ENCODE measurements at regions not wholly inside any gene's neighbourhood (a gene's known extent, or its start where the extent isn't known, plus 50 kb on each side); places are given as distances from the start of the nearest gene placed in this dataset.

GRCh38 chr3:31196881-31197364 is 302.5 kb upstream of the GADL1 start:
- H2BK5ac ChIP-seq (ENCODE audit: insufficient read length, low read length) = no peak overlapping the region
- Mint-ChIP-seq H3K36me3 (ENCODE audit: insufficient read depth in 1 of 3, low read depth in 3 of 3) (no peaks in the 10 kb centered on the region), H3K27ac (no peak overlapping the region), H3K9me3 (no peaks in the 10 kb centered on the region), H3K4me3 (no peak overlapping the region), H3K27me3 (ENCODE audit: low read depth) (peaks cover under 1% of the 10 kb centered on the region; the same call in 1 of the 2 replicates), H3K4me1 (peaks cover 3 to 4% of the 10 kb centered on the region in 2 experiments; a peak in 3 of 4 replicates)
- H3K4ac ChIP-seq (ENCODE audit: low read depth, low read length) = no peak overlapping the region
- no peaks in the 10 kb centered on the region for H3K79me1 ChIP-seq (ENCODE audit: insufficient read depth, low read depth, low read length, poor library complexity, severe bottlenecking)
- no peak overlapping the region for H4K91ac ChIP-seq (ENCODE audit: insufficient read length, low read depth, low read length)
- no peaks in the 10 kb centered on the region for H3K9me3 ChIP-seq (ENCODE audit: control insufficient read depth, low read depth, low read length)
- no peak overlapping the region for H4K5ac ChIP-seq (ENCODE audit: insufficient read length, low read depth, low read length)
- no peak overlapping the region for H2BK12ac ChIP-seq (ENCODE audit: insufficient read length, low read depth, low read length)
- H3K4me2 ChIP-seq (ENCODE audit: insufficient read depth, insufficient read length, low read length) = no peak overlapping the region
- H2AFZ ChIP-seq (ENCODE audit: low read length) = no peak overlapping the region
- no peak overlapping the region for H2BK15ac ChIP-seq (ENCODE audit: low read depth, low read length)
- no peak overlapping the region for H2BK120ac ChIP-seq (ENCODE audit: low read depth, low read length, poor library complexity, severe bottlenecking)
- no peak overlapping the region for H4K8ac ChIP-seq (replicated peaks; ENCODE audit: insufficient read length, low read depth, low read length)
- TF ChIP-seq, protein P1, sequence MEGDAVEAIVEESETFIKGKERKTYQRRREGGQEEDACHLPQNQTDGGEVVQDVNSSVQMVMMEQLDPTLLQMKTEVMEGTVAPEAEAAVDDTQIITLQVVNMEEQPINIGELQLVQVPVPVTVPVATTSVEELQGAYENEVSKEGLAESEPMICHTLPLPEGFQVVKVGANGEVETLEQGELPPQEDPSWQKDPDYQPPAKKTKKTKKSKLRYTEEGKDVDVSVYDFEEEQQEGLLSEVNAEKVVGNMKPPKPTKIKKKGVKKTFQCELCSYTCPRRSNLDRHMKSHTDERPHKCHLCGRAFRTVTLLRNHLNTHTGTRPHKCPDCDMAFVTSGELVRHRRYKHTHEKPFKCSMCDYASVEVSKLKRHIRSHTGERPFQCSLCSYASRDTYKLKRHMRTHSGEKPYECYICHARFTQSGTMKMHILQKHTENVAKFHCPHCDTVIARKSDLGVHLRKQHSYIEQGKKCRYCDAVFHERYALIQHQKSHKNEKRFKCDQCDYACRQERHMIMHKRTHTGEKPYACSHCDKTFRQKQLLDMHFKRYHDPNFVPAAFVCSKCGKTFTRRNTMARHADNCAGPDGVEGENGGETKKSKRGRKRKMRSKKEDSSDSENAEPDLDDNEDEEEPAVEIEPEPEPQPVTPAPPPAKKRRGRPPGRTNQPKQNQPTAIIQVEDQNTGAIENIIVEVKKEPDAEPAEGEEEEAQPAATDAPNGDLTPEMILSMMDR (conservative IDR thresholded peaks at IDR 0.05) = no peak
- H3K9ac ChIP-seq (ENCODE audit: extremely low read depth, insufficient read length, low read length) = no peak overlapping the region
- no peaks in the 10 kb centered on the region for H3K23me2 ChIP-seq (ENCODE audit: insufficient read length, low read depth, low read length, poor library complexity, severe bottlenecking)
- no peak overlapping the region for H2BK20ac ChIP-seq (ENCODE audit: low read depth, low read length, poor library complexity, severe bottlenecking)
- no peak overlapping the region for H3K23ac ChIP-seq (ENCODE audit: insufficient read length, low read depth, low read length)
- H3K27me3 ChIP-seq (ENCODE audit: insufficient read depth, low read length) = no peaks in the 10 kb centered on the region
- H2AK5ac ChIP-seq (ENCODE audit: insufficient read length, low read length) = no peak overlapping the region
- no peaks in the 10 kb centered on the region for H4K20me1 ChIP-seq (ENCODE audit: control insufficient read depth, insufficient read depth, insufficient read length)
- no peak overlapping the region for H3K56ac ChIP-seq (ENCODE audit: insufficient read length, low read depth, low read length)
- H3K79me2 ChIP-seq (ENCODE audit: insufficient read depth, low read length) = no peaks in the 10 kb centered on the region
- H3K27ac ChIP-seq (ENCODE audit: insufficient read length, low read depth, low read length) = no peak overlapping the region
- no peak overlapping the region for H3K14ac ChIP-seq (ENCODE audit: insufficient read depth, low read length)
- DNase-seq = peak; percentile 27
- no peak overlapping the region for H3K18ac ChIP-seq (ENCODE audit: insufficient read length, low read depth, low read length)
- peaks cover 6% of the 10 kb centered on the region; the same call in 1 of the 2 replicates for H3K4me1 ChIP-seq (ENCODE audit: insufficient read depth, low read length)
- no peak overlapping the region for H3T11ph ChIP-seq (ENCODE audit: low read length)
- WGBS (ENCODE audit: extremely low coverage, insufficient read length, low lambda C conversion rate) = no CpG with 5 or more reads among the region's 7 CpGs
